Lung (tissue), 11 donors: ENCODE measurements at regions not wholly inside any gene's neighbourhood (a gene's known extent, or its start where the extent isn't known, plus 50 kb on each side); places are given as distances from the start of the nearest gene placed in this dataset.

Experiments
- ATAC-seq: fragments of 200-7000 bp; cut with Tn5 transposase; one replicate; pipeline ENCODE4 v1.9.1; 2020; ENCODE audit warnings: moderate number of reproducible peaks; ENCODE audit not compliant: insufficient read depth, low FRiP score
- DNase-seq, 3 donors: peaks; one replicate each; pipeline ENCODE4 v3.0.0-alpha.2; 2013 to 2017
- H3K27ac ChIP-seq, 2 donors: one replicate each; pipeline ENCODE4 v1.5.1; 2013; ENCODE audit warnings: mild to moderate bottlenecking in 2 of 2, moderate library complexity in 2 of 2, control low read depth in 1 of 2, inconsistent platforms in 1 of 2, low read depth in 1 of 2, low read length in 1 of 2
- H3K27me3 ChIP-seq, 3 donors: one replicate each; pipeline ENCODE4 v1.5.1; 2013; ENCODE audit warnings: low read length in 2 of 3; ENCODE audit not compliant: control insufficient read depth in 3 of 3, insufficient read depth in 3 of 3
- H3K36me3 ChIP-seq, 4 donors: one replicate each; pipeline ENCODE4 v1.5.1; 2013; ENCODE audit warnings: low read length in 4 of 4, mild to moderate bottlenecking in 1 of 4, moderate library complexity in 1 of 4; ENCODE audit not compliant: control insufficient read depth in 4 of 4, insufficient read depth in 4 of 4
- H3K4me1 ChIP-seq, 5 donors: one replicate each; pipeline ENCODE4 v1.5.1; 2013; ENCODE audit warnings: low read length in 5 of 5, mild to moderate bottlenecking in 2 of 5, moderate library complexity in 1 of 5; ENCODE audit not compliant: control insufficient read depth in 5 of 5, insufficient read depth in 5 of 5
- H3K4me3 ChIP-seq: one replicate; pipeline ENCODE4 v1.5.1; 2013; ENCODE audit warnings: mild to moderate bottlenecking, control low read depth, moderate library complexity
- H3K9ac ChIP-seq, 2 donors: one replicate each; pipeline ENCODE4 v1.5.1; 2013; ENCODE audit warnings: low read length in 2 of 2, control low read depth in 1 of 2; ENCODE audit not compliant: insufficient read depth in 1 of 2
- H3K9me3 ChIP-seq, 4 donors: one replicate each; pipeline ENCODE4 v1.5.1; 2013; ENCODE audit warnings: low read length in 3 of 4, mild to moderate bottlenecking in 1 of 4, moderate library complexity in 1 of 4; ENCODE audit not compliant: control insufficient read depth in 4 of 4, insufficient read depth in 3 of 4
- CTCF ChIP-seq: IDR thresholded peaks from 2 replicates; pipeline ENCODE4 v1.5.1; 2012; ENCODE audit warnings: mild to moderate bottlenecking; ENCODE audit errors: control extremely low read depth, extremely low read depth
- WGBS, 2 donors: extraction: QIAGEN DNeasy Blood & Tissue Kit; methylation state at CpG; one replicate each; pipeline ENCODE4 v1.1.7; 2013; 5-methylcytosine and 5-hydroxymethylcytosine counted together
- donor health status: control.
- donor health status: control.
- donor health status: Bipolar disorder and iron deficiency.
- donor health status: healthy.
- donor health status: DM: yes; HTN: yes; CAD: no.

- Histone ChIP-seq H3K4me3 (no peak overlapping the region), H3K4me1 (no peaks in the 10 kb centered on the region), H3K27ac (no peak overlapping the region), H3K9me3 (no peaks in the 10 kb centered on the region), H3K9ac (no peak overlapping the region), H3K27me3 (no peaks in the 10 kb centered on the region), H3K36me3 (no peaks in the 10 kb centered on the region)
- ATAC-seq (no peak), DNase-seq (no peak)
- 38 to 41% methylated on average over 2 of the region's 2 CpGs for WGBS, 2 donors
- TF ChIP-seq CTCF = no peak
These were observed 261.4 kb upstream of the ISX start for GRCh38 chr22:34804604-34805003.

GRCh38 chr22:34805771-34806170 lies 260.2 kb upstream of the ISX start:
- DNase-seq (no peak), ATAC-seq (no peak)
- Histone ChIP-seq H3K4me1 (no peaks in the 10 kb centered on the region), H3K9ac (no peak overlapping the region), H3K27me3 (no peaks in the 10 kb centered on the region), H3K9me3 (no peaks in the 10 kb centered on the region), H3K36me3 (no peaks in the 10 kb centered on the region), H3K27ac (no peak overlapping the region), H3K4me3 (no peak overlapping the region)
- 88 to 90% methylated on average over 3 of the region's 3 CpGs for WGBS, 2 donors
- no peak for TF ChIP-seq CTCF

DNA sequence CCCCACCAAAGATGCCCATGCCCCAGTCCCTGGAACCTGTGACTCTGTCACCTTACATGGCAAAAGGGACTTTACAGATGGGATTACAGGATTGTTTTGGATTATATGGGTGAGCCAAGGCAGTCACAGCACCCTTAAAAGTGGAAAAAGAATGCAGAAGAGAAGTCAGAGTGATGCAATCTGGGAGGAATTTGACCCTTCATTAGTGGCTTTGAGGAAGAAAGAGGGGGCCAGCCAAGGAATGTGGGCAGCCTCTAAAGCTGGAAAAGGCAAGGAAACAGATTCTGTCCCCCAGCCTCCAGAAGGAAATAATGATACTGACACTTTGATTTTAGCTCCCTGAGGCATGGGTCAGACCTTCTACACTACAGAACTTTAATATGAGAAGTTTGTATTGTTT lies 257.3 kb upstream of the ISX start:
- Histone ChIP-seq H3K27me3 (no peaks in the 10 kb centered on the region), H3K4me1 (peaks cover 0 to 3% (median 0%) of the 10 kb centered on the region in 5 donors), H3K27ac (no peak overlapping the region), H3K9ac (no peak overlapping the region), H3K9me3 (no peaks in the 10 kb centered on the region), H3K4me3 (no peak overlapping the region), H3K36me3 (no peaks in the 10 kb centered on the region)
- no peak for TF ChIP-seq CTCF
- no peak for ATAC-seq
- no peak for DNase-seq

GRCh38 chr22:34812631-34813030 lies 253.3 kb upstream of the ISX start:
- no peak overlapping the region for H3K9ac ChIP-seq
- H3K27ac ChIP-seq = no peak overlapping the region
- no peaks in the 10 kb centered on the region for H3K27me3 ChIP-seq
- 71 to 76% methylated on average over 1 of the region's 1 CpG for WGBS, 2 donors
- no peak for TF ChIP-seq CTCF
- no peak overlapping the region for H3K4me3 ChIP-seq
- peaks cover 0 to 8% (median 0%) of the 10 kb centered on the region in 4 donors for H3K9me3 ChIP-seq
- H3K4me1 ChIP-seq = peaks cover 0 to 4% (median 0%) of the 10 kb centered on the region in 5 donors
- DNase-seq (no peak), ATAC-seq (no peak)
- no peaks in the 10 kb centered on the region for H3K36me3 ChIP-seq
